Activated CD4-positive, alpha-beta T cell treated with anti-CD3 and anti-CD28 coated beads for 48 hours (primary cell): ENCODE measurements at regions not wholly inside any gene's neighbourhood (a gene's known extent, or its start where the extent isn't known, plus 50 kb on each side); places are given as distances from the start of the nearest gene placed in this dataset.
A peak's percentile ranks its signal among the peaks of the same experiment; 100 is the strongest.

Experiments
- DNase-seq: peaks from one replicate; pipeline ENCODE4 v3.0.0-alpha.2; 2020

- DNase-seq: no peak
Measured at GRCh38 chr4:23741681-23742191, 148.1 kb downstream of the PPARGC1A start.

GRCh38 chr4:23737571-23737970 is 152.3 kb downstream of the PPARGC1A start:
- no peak for DNase-seq

- DNase-seq: no peak
Measured at GRCh38 chr4:23736466-23736865, 153.4 kb downstream of the PPARGC1A start.

- DNase-seq: no peak
Measured at GRCh38 chr4:23734000-23734399, 155.8 kb downstream of the PPARGC1A start.

GRCh38 chr4:23733476-23733875 is 156.4 kb downstream of the PPARGC1A start:
- DNase-seq: no peak

GRCh38 chr4:23730998-23731397 is 158.8 kb downstream of the PPARGC1A start:
- DNase-seq: no peak

GRCh38 chr4:23728971-23729370 is 160.9 kb downstream of the PPARGC1A start:
- no peak for DNase-seq

- no peak for DNase-seq
Measured at GRCh38 chr4:23728393-23728792, 161.5 kb downstream of the PPARGC1A start.

- no peak for DNase-seq
Measured at GRCh38 chr4:23720556-23720955, 169.3 kb downstream of the PPARGC1A start.

- DNase-seq: no peak
Measured at GRCh38 chr4:23718435-23718834, 171.4 kb downstream of the PPARGC1A start.

GRCh38 chr4:23717528-23718248 is 172.2 kb downstream of the PPARGC1A start:
- peak; percentile 2 for DNase-seq

GRCh38 chr4:23710298-23710697 is 179.5 kb downstream of the PPARGC1A start:
- DNase-seq: no peak

GRCh38 chr4:23707652-23708026 is 182.2 kb downstream of the PPARGC1A start:
- no peak for DNase-seq

- DNase-seq: no peak
Measured at GRCh38 chr4:23706972-23707651, 182.7 kb downstream of the PPARGC1A start.

- DNase-seq: no peak
Measured at GRCh38 chr4:23700197-23700596, 189.7 kb downstream of the PPARGC1A start.

GRCh38 chr4:23697722-23698121 is 192.1 kb downstream of the PPARGC1A start:
- no peak for DNase-seq

GRCh38 chr4:23697001-23697528 is 192.8 kb downstream of the PPARGC1A start:
- DNase-seq: no peak

GRCh38 chr4:23686169-23686897 is 203.5 kb downstream of the PPARGC1A start:
- no peak for DNase-seq

GRCh38 chr4:23685471-23685870 is 204.4 kb downstream of the PPARGC1A start:
- no peak for DNase-seq

- no peak for DNase-seq
Measured at GRCh38 chr4:23680671-23681518, 209.0 kb downstream of the PPARGC1A start.

- no peak for DNase-seq
Measured at GRCh38 chr4:23674694-23675093, 215.2 kb downstream of the PPARGC1A start.

- DNase-seq: no peak
Measured at GRCh38 chr4:23667659-23668058, 222.2 kb downstream of the PPARGC1A start.
